GM23338 (cell line): ENCODE measurements at regions not wholly inside any gene's neighbourhood (a gene's known extent, or its start where the extent isn't known, plus 50 kb on each side); places are given as distances from the start of the nearest gene placed in this dataset.

ENCODE experiments used
- ATAC-seq: fragments of 200-7000 bp; cut with Tn5 transposase; 3 replicates; pipeline ENCODE4 v1.9.1; 2020
- DNase-seq: peaks from one replicate; pipeline ENCODE4 v3.0.0-alpha.2; 2015; ENCODE audit warnings: low spot score
- H2AFZ ChIP-seq: fragments of 200-600 bp; sonication (generic); 2 replicates; pipeline ENCODE4 v1.8.0; 2016; ENCODE audit warnings: antibody characterized with exemption, mild to moderate bottlenecking, moderate library complexity
- H3F3A ChIP-seq: fragments of 200-600 bp; sonication (generic); replicated peaks from 2 replicates; pipeline ENCODE4 v1.8.0; 2017; ENCODE audit warnings: antibody characterized with exemption, mixed run types, low read depth
- H3K27ac ChIP-seq: fragments of 200-600 bp; sonication (generic); 2 replicates; pipeline ENCODE4 v1.6.1; 2016; ENCODE audit warnings: low read depth
- H3K27me3 ChIP-seq: fragments of 200-600 bp; sonication (generic); 2 replicates; pipeline ENCODE4 v1.8.0; 2016; ENCODE audit warnings: mild to moderate bottlenecking, mixed run types, moderate library complexity; ENCODE audit not compliant: insufficient read depth
- H3K36me3 ChIP-seq: fragments of 200-600 bp; sonication (generic); 2 replicates; pipeline ENCODE4 v1.8.0; 2016; ENCODE audit warnings: mild to moderate bottlenecking; ENCODE audit not compliant: insufficient read depth
- H3K4me1 ChIP-seq: fragments of 200-600 bp; sonication (generic); 2 replicates; pipeline ENCODE4 v1.8.0; 2016; ENCODE audit warnings: mild to moderate bottlenecking, moderate library complexity; ENCODE audit not compliant: insufficient read depth
- H3K4me2 ChIP-seq: fragments of 200-600 bp; sonication (generic); 2 replicates; pipeline ENCODE4 v1.7.1; 2017; ENCODE audit warnings: mixed run types
- H3K4me3 ChIP-seq: fragments of 200-600 bp; sonication (generic); 2 replicates; pipeline ENCODE4 v1.6.1; 2016; ENCODE audit warnings: mixed run types
- H3K79me2 ChIP-seq: fragments of 200-600 bp; sonication (generic); replicated peaks from 2 replicates; pipeline ENCODE4 v1.8.0; 2017; ENCODE audit warnings: mild to moderate bottlenecking; ENCODE audit not compliant: insufficient read depth
- H3K9me2 ChIP-seq: fragments of 200-600 bp; sonication (generic); 2 replicates; pipeline ENCODE4 v1.8.0; 2017; ENCODE audit not compliant: insufficient read depth
- H4K20me1 ChIP-seq: fragments of 200-600 bp; sonication (generic); replicated peaks from 2 replicates; pipeline ENCODE4 v1.8.0; 2017; ENCODE audit warnings: mild to moderate bottlenecking; ENCODE audit not compliant: insufficient read depth
- H3K27ac Mint-ChIP-seq: 2 replicates; pipeline ENCODE4 v1.8.0; 2020; ENCODE audit warnings: inconsistent platforms, mild to moderate bottlenecking, moderate library complexity, mixed read lengths
- H3K27me3 Mint-ChIP-seq: 3 replicates; pipeline ENCODE4 v1.8.0; 2022; ENCODE audit warnings: low read depth, mild to moderate bottlenecking, moderate library complexity, mixed read lengths, inconsistent platforms; ENCODE audit not compliant: insufficient read depth, poor library complexity
- H3K36me3 Mint-ChIP-seq: 3 replicates; pipeline ENCODE4 v1.8.0; 2021; ENCODE audit warnings: low read depth, mild to moderate bottlenecking, inconsistent platforms, moderate library complexity, mixed read lengths
- H3K4me1 Mint-ChIP-seq: 3 replicates; pipeline ENCODE4 v1.8.0; 2020; ENCODE audit warnings: mild to moderate bottlenecking, inconsistent platforms, mixed read lengths
- H3K4me3 Mint-ChIP-seq: 3 replicates; pipeline ENCODE4 v1.8.0; 2021; ENCODE audit warnings: moderate library complexity, mild to moderate bottlenecking, inconsistent platforms, mixed read lengths
- H3K9me3 Mint-ChIP-seq: 3 replicates; pipeline ENCODE4 v1.8.0; 2020; ENCODE audit warnings: moderate library complexity, mild to moderate bottlenecking, inconsistent platforms, mixed read lengths
- EZH2phosphoT487 ChIP-seq: fragments of 200-600 bp; sonication (generic); IDR thresholded peaks from one replicate; pipeline ENCODE4 v1.8.1; 2018; ENCODE audit warnings: antibody characterized with exemption; ENCODE audit not compliant: unreplicated experiment
- JUNB ChIP-seq: IDR thresholded peaks from one replicate; pipeline ENCODE4 v1.6.1; 2016; ENCODE audit warnings: antibody characterized with exemption; ENCODE audit not compliant: unreplicated experiment
- ZNF331 ChIP-seq: fragments of 250-450 bp; sonication (Bioruptor Pico); IDR thresholded peaks from 2 replicates; pipeline ENCODE4 v1.5.0; 2020; ENCODE audit warnings: low read depth, mild to moderate bottlenecking, moderate library complexity
- TF ChIP-seq, protein P1 (sequence below): IDR thresholded peaks from 2 replicates; pipeline ENCODE4 v1.6.1; 2016; ENCODE audit warnings: antibody characterized with exemption
- TF ChIP-seq, protein P2 (sequence below): fragments of 250-450 bp; sonication (Bioruptor Pico); IDR thresholded peaks from 2 replicates; pipeline ENCODE4 v1.5.0; 2020; ENCODE audit warnings: mild to moderate bottlenecking, moderate library complexity

DNA sequence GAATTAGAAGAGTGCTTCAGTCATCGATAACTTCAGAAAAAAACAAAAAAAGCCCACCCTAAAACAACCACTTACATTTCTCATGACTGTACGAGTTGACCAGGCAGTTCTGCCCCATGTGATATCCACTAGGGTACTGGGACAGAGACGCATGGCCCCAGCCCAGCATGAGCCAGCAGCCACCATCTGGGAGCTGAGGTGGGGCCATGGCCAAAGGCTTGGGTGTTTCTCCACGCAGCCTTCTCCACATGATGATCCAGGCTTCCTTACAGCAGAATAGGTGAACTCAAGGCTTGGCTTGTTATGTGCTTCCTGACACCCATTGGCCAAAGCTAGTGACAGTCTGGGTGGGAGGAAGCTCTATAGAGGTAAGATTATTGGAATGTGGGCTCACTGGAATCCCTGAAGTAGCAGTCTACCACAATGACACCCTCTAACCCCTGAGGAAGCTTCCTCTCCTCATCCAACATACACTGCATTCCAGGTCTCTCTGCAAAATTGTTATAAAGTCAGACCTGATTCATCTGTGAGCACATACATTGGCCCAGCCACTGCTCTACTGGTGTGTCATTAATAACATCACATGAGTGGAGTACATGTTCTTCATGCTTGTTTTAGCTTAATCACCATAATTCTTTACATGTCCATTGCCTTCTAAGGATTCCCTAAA, 66.3 kb upstream of the NTPCR start:
- Histone ChIP-seq H3K36me3 (no peaks in the 10 kb centered on the region), H3K4me1 (no peaks in the 10 kb centered on the region; the same call in 1 of the 2 replicates), H4K20me1 (no peaks in the 10 kb centered on the region), H3K4me3 (no peak overlapping the region), H3K27ac (no peak overlapping the region), H3K27me3 (no peaks in the 10 kb centered on the region), H3K79me2 (no peaks in the 10 kb centered on the region), H3K9me2 (peaks cover 8% of the 10 kb centered on the region; the same call in 1 of the 2 replicates), H2AFZ (no peak overlapping the region), H3F3A (no peaks in the 10 kb centered on the region), H3K4me2 (no peak overlapping the region)
- ATAC-seq (no peak), DNase-seq (no peak)
- no peaks in the 10 kb centered on the region; the same call in 1 of the 3 replicates for H3K4me1 Mint-ChIP-seq
- TF ChIP-seq, protein P1, sequence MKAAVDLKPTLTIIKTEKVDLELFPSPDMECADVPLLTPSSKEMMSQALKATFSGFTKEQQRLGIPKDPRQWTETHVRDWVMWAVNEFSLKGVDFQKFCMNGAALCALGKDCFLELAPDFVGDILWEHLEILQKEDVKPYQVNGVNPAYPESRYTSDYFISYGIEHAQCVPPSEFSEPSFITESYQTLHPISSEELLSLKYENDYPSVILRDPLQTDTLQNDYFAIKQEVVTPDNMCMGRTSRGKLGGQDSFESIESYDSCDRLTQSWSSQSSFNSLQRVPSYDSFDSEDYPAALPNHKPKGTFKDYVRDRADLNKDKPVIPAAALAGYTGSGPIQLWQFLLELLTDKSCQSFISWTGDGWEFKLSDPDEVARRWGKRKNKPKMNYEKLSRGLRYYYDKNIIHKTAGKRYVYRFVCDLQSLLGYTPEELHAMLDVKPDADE, result no peak
- TF ChIP-seq, protein P2, sequence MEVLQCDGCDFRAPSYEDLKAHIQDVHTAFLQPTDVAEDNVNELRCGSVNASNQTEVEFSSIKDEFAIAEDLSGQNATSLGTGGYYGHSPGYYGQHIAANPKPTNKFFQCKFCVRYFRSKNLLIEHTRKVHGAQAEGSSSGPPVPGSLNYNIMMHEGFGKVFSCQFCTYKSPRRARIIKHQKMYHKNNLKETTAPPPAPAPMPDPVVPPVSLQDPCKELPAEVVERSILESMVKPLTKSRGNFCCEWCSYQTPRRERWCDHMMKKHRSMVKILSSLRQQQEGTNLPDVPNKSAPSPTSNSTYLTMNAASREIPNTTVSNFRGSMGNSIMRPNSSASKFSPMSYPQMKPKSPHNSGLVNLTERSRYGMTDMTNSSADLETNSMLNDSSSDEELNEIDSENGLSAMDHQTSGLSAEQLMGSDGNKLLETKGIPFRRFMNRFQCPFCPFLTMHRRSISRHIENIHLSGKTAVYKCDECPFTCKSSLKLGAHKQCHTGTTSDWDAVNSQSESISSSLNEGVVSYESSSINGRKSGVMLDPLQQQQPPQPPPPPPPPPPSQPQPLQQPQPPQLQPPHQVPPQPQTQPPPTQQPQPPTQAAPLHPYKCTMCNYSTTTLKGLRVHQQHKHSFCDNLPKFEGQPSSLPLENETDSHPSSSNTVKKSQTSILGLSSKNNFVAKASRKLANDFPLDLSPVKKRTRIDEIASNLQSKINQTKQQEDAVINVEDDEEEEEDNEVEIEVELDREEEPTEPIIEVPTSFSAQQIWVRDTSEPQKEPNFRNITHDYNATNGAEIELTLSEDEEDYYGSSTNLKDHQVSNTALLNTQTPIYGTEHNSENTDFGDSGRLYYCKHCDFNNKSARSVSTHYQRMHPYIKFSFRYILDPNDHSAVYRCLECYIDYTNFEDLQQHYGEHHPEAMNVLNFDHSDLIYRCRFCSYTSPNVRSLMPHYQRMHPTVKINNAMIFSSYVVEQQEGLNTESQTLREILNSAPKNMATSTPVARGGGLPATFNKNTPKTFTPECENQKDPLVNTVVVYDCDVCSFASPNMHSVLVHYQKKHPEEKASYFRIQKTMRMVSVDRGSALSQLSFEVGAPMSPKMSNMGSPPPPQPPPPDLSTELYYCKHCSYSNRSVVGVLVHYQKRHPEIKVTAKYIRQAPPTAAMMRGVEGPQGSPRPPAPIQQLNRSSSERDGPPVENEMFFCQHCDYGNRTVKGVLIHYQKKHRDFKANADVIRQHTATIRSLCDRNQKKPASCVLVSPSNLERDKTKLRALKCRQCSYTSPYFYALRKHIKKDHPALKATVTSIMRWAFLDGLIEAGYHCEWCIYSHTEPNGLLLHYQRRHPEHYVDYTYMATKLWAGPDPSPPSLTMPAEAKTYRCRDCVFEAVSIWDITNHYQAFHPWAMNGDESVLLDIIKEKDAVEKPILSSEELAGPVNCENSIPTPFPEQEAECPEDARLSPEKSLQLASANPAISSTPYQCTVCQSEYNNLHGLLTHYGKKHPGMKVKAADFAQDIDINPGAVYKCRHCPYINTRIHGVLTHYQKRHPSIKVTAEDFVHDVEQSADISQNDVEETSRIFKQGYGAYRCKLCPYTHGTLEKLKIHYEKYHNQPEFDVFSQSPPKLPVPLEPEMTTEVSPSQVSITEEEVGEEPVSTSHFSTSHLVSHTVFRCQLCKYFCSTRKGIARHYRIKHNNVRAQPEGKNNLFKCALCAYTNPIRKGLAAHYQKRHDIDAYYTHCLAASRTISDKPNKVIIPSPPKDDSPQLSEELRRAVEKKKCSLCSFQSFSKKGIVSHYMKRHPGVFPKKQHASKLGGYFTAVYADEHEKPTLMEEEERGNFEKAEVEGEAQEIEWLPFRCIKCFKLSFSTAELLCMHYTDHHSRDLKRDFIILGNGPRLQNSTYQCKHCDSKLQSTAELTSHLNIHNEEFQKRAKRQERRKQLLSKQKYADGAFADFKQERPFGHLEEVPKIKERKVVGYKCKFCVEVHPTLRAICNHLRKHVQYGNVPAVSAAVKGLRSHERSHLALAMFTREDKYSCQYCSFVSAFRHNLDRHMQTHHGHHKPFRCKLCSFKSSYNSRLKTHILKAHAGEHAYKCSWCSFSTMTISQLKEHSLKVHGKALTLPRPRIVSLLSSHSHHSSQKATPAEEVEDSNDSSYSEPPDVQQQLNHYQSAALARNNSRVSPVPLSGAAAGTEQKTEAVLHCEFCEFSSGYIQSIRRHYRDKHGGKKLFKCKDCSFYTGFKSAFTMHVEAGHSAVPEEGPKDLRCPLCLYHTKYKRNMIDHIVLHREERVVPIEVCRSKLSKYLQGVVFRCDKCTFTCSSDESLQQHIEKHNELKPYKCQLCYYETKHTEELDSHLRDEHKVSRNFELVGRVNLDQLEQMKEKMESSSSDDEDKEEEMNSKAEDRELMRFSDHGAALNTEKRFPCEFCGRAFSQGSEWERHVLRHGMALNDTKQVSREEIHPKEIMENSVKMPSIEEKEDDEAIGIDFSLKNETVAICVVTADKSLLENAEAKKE (CRISPR knock-in tag), result no peak
- TF ChIP-seq JUNB (no peak), ZNF331 (CRISPR knock-in tag) (no peak), EZH2phosphoT487 (no peak)
- H3K27me3 Mint-ChIP-seq, result peaks cover 1% of the 10 kb centered on the region
- H3K36me3 Mint-ChIP-seq, result no peaks in the 10 kb centered on the region
- no peaks in the 10 kb centered on the region for H3K9me3 Mint-ChIP-seq
- H3K4me3 Mint-ChIP-seq, result no peak overlapping the region
- no peak overlapping the region for H3K27ac Mint-ChIP-seq
